ENCODE measurements at regions not wholly inside any gene's neighbourhood (a gene's known extent, or its start where the extent isn't known, plus 50 kb on each side); places are given as distances from the start of the nearest gene placed in this dataset.

DNA sequence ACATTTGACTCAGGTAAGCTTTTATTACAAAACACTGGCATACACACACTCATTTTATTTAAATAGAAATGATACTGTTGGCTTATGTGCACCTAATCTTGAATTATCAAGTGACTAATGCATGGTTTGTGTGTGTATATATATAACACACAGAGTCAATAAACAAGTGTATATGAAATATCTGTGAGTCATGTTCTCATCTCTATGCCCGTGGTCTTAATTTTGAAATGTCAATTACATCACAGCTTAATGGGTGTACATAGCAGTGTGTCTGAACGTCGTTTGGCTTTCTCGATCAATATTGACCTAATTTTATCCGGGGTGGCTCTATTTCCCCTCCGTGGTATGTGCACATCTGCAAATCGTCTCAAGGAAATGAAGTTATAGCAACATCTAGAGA is 104.0 kb upstream of the ZFP64 start:
- Histone ChIP-seq H3K27ac (no peak overlapping the region), H3K9me3 (peaks cover 0 to 7% (median 0%) of the 10 kb centered on the region in 4 donors), H3K4me3 (no peak overlapping the region), H3K27me3 (no peaks in the 10 kb centered on the region), H3K4me1 (no peaks in the 10 kb centered on the region), H3K36me3 (no peaks in the 10 kb centered on the region)
- TF ChIP-seq, protein P1, sequence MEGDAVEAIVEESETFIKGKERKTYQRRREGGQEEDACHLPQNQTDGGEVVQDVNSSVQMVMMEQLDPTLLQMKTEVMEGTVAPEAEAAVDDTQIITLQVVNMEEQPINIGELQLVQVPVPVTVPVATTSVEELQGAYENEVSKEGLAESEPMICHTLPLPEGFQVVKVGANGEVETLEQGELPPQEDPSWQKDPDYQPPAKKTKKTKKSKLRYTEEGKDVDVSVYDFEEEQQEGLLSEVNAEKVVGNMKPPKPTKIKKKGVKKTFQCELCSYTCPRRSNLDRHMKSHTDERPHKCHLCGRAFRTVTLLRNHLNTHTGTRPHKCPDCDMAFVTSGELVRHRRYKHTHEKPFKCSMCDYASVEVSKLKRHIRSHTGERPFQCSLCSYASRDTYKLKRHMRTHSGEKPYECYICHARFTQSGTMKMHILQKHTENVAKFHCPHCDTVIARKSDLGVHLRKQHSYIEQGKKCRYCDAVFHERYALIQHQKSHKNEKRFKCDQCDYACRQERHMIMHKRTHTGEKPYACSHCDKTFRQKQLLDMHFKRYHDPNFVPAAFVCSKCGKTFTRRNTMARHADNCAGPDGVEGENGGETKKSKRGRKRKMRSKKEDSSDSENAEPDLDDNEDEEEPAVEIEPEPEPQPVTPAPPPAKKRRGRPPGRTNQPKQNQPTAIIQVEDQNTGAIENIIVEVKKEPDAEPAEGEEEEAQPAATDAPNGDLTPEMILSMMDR (IDR thresholded peaks at IDR 0.05) = no peak
- WGBS, 2 donors = 65 to 72% methylated on average over 7 of the region's 7 CpGs
- DNase-seq (ENCODE audit: low spot score in 2 of 2) = no peak

DNA sequence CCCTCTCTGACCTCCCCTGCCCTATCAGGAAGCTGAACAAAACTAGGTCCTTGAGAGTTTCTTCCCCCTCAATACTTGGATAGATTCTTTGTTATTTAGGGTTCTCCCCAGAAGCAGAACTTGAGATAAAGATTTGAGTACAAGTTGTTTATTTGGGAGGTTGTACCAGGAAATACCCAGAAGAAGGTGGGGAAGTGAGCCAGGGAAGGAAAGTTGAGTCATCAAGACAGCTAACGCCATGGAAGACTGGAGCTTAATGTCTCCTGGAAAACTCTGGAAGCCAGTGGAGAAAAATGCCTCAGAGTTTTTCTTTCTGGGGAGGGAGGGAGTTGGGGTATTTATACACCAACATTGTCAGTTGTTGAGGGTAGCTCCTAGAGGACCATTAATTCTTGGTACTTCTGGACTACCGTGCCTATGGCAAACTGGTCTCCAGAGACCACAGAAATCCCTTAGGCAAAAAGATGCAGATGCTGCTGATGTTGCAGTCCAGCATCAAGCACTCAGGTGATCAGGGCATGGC is 102.6 kb upstream of the ZFP64 start:
- no peaks in the 10 kb centered on the region for H3K27me3 ChIP-seq
- H3K4me3 ChIP-seq = no peak overlapping the region
- peaks cover 0 to 7% (median 0%) of the 10 kb centered on the region in 4 donors for H3K9me3 ChIP-seq
- TF ChIP-seq POLR2A (IDR thresholded peaks at IDR 0.05) = no peak
- TF ChIP-seq EP300 (IDR thresholded peaks at IDR 0.05) = no peak
- DNase-seq (ENCODE audit: low spot score in 2 of 2) = no peak
- H3K27ac ChIP-seq = no peak overlapping the region
- WGBS, 2 donors = 78 to 85% methylated on average over 2 of the region's 2 CpGs
- no peaks in the 10 kb centered on the region for H3K4me1 ChIP-seq
- no peaks in the 10 kb centered on the region for H3K36me3 ChIP-seq

DNA sequence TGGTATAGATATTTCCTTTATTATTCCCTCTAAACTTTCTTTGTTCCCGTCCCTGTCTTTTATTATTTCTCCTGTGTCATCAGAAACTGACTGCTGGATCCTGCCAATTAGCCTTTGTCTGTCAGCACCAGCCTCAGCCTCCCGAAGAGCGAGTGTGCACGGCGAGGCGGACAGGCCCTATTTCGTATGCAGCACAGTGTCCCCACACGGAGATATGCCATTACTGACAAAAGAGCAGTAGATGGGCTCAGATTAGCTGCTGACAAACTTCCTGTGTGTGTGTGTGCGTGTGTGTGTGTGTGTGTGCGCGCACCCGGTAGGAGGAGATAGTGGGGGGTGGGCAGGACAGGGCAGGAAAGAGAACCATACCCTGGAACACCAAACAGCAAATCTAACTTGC is 99.5 kb upstream of the ZFP64 start:
- WGBS, 2 donors = 65 to 69% methylated on average over 12 of the region's 12 CpGs
- H3K27ac ChIP-seq = no peak overlapping the region
- TF ChIP-seq, protein P1 (IDR thresholded peaks at IDR 0.05) = no peak
- no peak for TF ChIP-seq EP300 (IDR thresholded peaks at IDR 0.05)
- no peak for TF ChIP-seq POLR2A (IDR thresholded peaks at IDR 0.05)
- no peak for DNase-seq (ENCODE audit: low spot score in 2 of 2)
- no peak overlapping the region for H3K4me3 ChIP-seq
- H3K9me3 ChIP-seq = peaks cover 0 to 7% (median 0%) of the 10 kb centered on the region in 4 donors
- H3K36me3 ChIP-seq = no peaks in the 10 kb centered on the region
- no peaks in the 10 kb centered on the region for H3K4me1 ChIP-seq
- H3K27me3 ChIP-seq = no peaks in the 10 kb centered on the region

DNA sequence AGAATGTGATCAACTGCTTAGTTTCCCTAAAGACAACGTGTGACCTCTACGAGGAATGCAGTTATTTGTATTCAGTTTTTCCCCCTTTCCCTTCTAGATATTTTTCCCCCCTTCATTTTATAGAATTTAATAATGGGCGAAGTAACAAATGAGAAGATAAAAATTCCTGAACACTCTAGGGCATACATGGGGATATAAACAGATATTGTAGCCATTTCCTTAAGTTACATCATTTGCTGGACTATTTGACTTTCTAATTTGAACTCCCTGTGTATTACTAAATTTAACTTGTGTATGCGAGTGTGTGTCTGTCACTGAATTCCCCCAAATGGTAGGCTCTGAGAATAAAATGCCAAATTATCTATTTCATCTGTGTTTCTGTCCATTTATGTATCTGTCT is 99.0 kb upstream of the ZFP64 start:
- DNase-seq (ENCODE audit: low spot score in 2 of 2) = no peak
- no peak overlapping the region for H3K4me3 ChIP-seq
- TF ChIP-seq EP300 (IDR thresholded peaks at IDR 0.05) = no peak
- TF ChIP-seq, protein P1 (IDR thresholded peaks at IDR 0.05) = no peak
- TF ChIP-seq POLR2A (IDR thresholded peaks at IDR 0.05) = no peak
- 50 to 53% methylated on average over 4 of the region's 4 CpGs for WGBS, 2 donors
- no peak overlapping the region for H3K27ac ChIP-seq
- no peaks in the 10 kb centered on the region for H3K4me1 ChIP-seq
- no peaks in the 10 kb centered on the region for H3K27me3 ChIP-seq
- H3K36me3 ChIP-seq = no peaks in the 10 kb centered on the region
- peaks cover 0 to 7% (median 0%) of the 10 kb centered on the region in 4 donors for H3K9me3 ChIP-seq

DNA sequence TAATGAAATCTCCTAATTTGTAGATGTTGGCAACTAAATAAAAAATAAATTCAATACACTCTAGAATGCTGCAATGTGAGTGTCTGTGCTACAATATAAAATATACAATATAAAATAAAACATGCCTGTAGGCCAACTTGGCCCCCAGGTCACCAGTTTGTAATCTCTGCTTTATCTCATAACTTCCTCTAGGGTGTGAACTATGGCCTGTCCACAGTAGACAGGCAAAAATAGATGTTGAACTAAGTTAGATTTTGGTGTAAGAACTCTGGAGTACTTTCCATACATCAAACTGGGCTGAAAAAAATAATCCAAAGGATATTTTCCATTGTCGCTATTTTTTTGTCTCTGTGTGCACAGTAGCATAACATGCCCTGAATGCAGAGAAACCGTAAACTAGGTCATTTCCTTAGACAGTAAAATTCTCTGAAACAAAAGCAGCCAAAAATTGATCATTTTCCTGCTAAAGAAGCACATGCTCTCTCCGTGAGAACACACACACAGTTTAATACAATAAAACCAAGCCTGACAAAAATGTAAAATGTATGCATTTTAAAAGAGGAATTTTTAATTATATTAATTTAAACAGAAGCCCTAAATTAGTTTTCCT is 98.5 kb upstream of the ZFP64 start:
- Histone ChIP-seq H3K9me3 (peaks cover 0 to 7% (median 0%) of the 10 kb centered on the region in 4 donors), H3K4me1 (no peaks in the 10 kb centered on the region), H3K27ac (no peak overlapping the region), H3K27me3 (peaks cover 0 to 5% of the 10 kb centered on the region in 2 donors), H3K4me3 (no peak overlapping the region), H3K36me3 (no peaks in the 10 kb centered on the region)
- no peak for DNase-seq (ENCODE audit: low spot score in 2 of 2)
- 54 to 66% methylated on average over 3 of the region's 3 CpGs for WGBS, 2 donors
- TF ChIP-seq POLR2A (IDR thresholded peaks at IDR 0.05) = no peak
- no peak for TF ChIP-seq EP300 (IDR thresholded peaks at IDR 0.05)
- TF ChIP-seq, protein P1 (IDR thresholded peaks at IDR 0.05) = no peak

All from tibial nerve (tissue), 4 donors.